Loucy (cell line): ENCODE measurements at regions not wholly inside any gene's neighbourhood (a gene's known extent, or its start where the extent isn't known, plus 50 kb on each side); places are given as distances from the start of the nearest gene placed in this dataset.

ENCODE experiments used
- CTCF ChIP-seq: fragments of 200-600 bp; sonication (generic); conservative IDR thresholded peaks from 2 replicates; pipeline ENCODE4 v1.5.1; 2014; ENCODE audit warnings: mild to moderate bottlenecking, antibody characterized with exemption, low read length
- EZH2phosphoT487 ChIP-seq: fragments of 200-600 bp; IDR thresholded peaks from 2 replicates; pipeline ENCODE4 v1.6.1; 2018; ENCODE audit warnings: antibody characterized with exemption, mild to moderate bottlenecking, moderate library complexity, borderline replicate concordance

- TF ChIP-seq CTCF = no peak
- no peak for TF ChIP-seq EZH2phosphoT487
Observed at GRCh38 chr1:166283190-166283589, 116.4 kb upstream of the FAM78B start.
